ENCODE measurements at regions not wholly inside any gene's neighbourhood (a gene's known extent, or its start where the extent isn't known, plus 50 kb on each side); places are given as distances from the start of the nearest gene placed in this dataset.

GRCh38 chr2:77862120-77862519 lies 339.9 kb upstream of the LRRTM4 start:
- no peaks in the 10 kb centered on the region for H3K79me2 ChIP-seq (ENCODE audit: insufficient read depth, low read length)
- DNase-seq (no peak), ATAC-seq (ENCODE audit: insufficient read depth, low read depth) (no peak)
- no peaks in the 10 kb centered on the region for H3K9me3 ChIP-seq (ENCODE audit: insufficient read depth, low read length, severe bottlenecking)
- no peak overlapping the region for H3K27ac ChIP-seq (ENCODE audit: low read length)
- TF ChIP-seq, protein P1, sequence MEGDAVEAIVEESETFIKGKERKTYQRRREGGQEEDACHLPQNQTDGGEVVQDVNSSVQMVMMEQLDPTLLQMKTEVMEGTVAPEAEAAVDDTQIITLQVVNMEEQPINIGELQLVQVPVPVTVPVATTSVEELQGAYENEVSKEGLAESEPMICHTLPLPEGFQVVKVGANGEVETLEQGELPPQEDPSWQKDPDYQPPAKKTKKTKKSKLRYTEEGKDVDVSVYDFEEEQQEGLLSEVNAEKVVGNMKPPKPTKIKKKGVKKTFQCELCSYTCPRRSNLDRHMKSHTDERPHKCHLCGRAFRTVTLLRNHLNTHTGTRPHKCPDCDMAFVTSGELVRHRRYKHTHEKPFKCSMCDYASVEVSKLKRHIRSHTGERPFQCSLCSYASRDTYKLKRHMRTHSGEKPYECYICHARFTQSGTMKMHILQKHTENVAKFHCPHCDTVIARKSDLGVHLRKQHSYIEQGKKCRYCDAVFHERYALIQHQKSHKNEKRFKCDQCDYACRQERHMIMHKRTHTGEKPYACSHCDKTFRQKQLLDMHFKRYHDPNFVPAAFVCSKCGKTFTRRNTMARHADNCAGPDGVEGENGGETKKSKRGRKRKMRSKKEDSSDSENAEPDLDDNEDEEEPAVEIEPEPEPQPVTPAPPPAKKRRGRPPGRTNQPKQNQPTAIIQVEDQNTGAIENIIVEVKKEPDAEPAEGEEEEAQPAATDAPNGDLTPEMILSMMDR (IDR thresholded peaks at IDR 0.05; ENCODE audit: borderline replicate concordance, extremely low read depth, low read length, poor library complexity, severe bottlenecking): no peak
- no peak for TF ChIP-seq EZH2 (IDR thresholded peaks at IDR 0.05; ENCODE audit: borderline replicate concordance, low read depth, low read length, severe bottlenecking)
- H3K4me1 ChIP-seq (ENCODE audit: insufficient read depth, low read length): no peaks in the 10 kb centered on the region
- no peaks in the 10 kb centered on the region for H3K27me3 ChIP-seq (ENCODE audit: insufficient read depth, low read length, poor library complexity)
- no peak overlapping the region for H3K4me3 ChIP-seq (ENCODE audit: low read depth in 1 of 2, low read length in 2 of 2)
- H2AFZ ChIP-seq (ENCODE audit: low read depth, low read length): no peak overlapping the region
- H3K9ac ChIP-seq (ENCODE audit: low read depth, low read length): no peak overlapping the region
- H3K36me3 ChIP-seq (ENCODE audit: insufficient read depth, low read length): no peaks in the 10 kb centered on the region
- H4K20me1 ChIP-seq (ENCODE audit: insufficient read depth, low read length): no peaks in the 10 kb centered on the region
- H3K4me2 ChIP-seq (ENCODE audit: insufficient read depth, low read length): no peak overlapping the region

- Histone ChIP-seq H3K4me2 (ENCODE audit: insufficient read depth, low read length) (no peak overlapping the region), H3K4me3 (ENCODE audit: low read depth in 1 of 2, low read length in 2 of 2) (no peak overlapping the region), H4K20me1 (ENCODE audit: insufficient read depth, low read length) (no peaks in the 10 kb centered on the region), H3K27ac (ENCODE audit: low read length) (no peak overlapping the region), H3K9ac (ENCODE audit: low read depth, low read length) (no peak overlapping the region), H3K4me1 (ENCODE audit: insufficient read depth, low read length) (no peaks in the 10 kb centered on the region), H3K79me2 (ENCODE audit: insufficient read depth, low read length) (no peaks in the 10 kb centered on the region), H3K27me3 (ENCODE audit: insufficient read depth, low read length, poor library complexity) (no peaks in the 10 kb centered on the region), H2AFZ (ENCODE audit: low read depth, low read length) (no peak overlapping the region), H3K9me3 (ENCODE audit: insufficient read depth, low read length, severe bottlenecking) (no peaks in the 10 kb centered on the region), H3K36me3 (ENCODE audit: insufficient read depth, low read length) (no peaks in the 10 kb centered on the region)
- TF ChIP-seq, protein P1 (IDR thresholded peaks at IDR 0.05; ENCODE audit: borderline replicate concordance, extremely low read depth, low read length, poor library complexity, severe bottlenecking): no peak
- TF ChIP-seq EZH2 (IDR thresholded peaks at IDR 0.05; ENCODE audit: borderline replicate concordance, low read depth, low read length, severe bottlenecking): no peak
- DNase-seq (no peak), ATAC-seq (ENCODE audit: insufficient read depth, low read depth) (no peak)
Observed at GRCh38 chr2:77864426-77864825, 342.2 kb upstream of the LRRTM4 start.

DNA sequence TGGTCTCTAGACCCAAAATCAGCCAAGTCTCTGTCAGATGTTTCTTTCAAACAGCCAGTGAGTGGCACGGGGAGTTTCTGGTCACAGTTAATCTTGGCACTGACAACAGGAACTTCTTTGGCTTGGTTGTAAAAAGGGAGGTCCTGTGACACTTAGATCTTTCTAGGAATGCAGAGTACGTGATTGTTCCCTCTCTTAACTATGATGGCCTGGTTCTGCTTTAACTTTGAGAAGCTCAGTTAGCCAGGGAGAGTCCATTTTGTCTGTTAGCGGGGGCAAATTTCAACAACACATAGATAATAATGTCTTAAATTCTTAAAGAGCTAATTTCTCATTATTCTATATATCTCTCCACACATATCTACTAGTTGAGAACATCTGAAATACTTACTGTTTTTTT lies 344.5 kb upstream of the LRRTM4 start:
- Histone ChIP-seq H3K4me3 (ENCODE audit: low read depth in 1 of 2, low read length in 2 of 2) (no peak overlapping the region), H3K36me3 (ENCODE audit: insufficient read depth, low read length) (no peaks in the 10 kb centered on the region), H3K27ac (ENCODE audit: low read length) (no peak overlapping the region), H3K9ac (ENCODE audit: low read depth, low read length) (no peak overlapping the region), H2AFZ (ENCODE audit: low read depth, low read length) (no peak overlapping the region), H3K79me2 (ENCODE audit: insufficient read depth, low read length) (no peaks in the 10 kb centered on the region), H3K4me2 (ENCODE audit: insufficient read depth, low read length) (no peak overlapping the region), H3K9me3 (ENCODE audit: insufficient read depth, low read length, severe bottlenecking) (no peaks in the 10 kb centered on the region), H3K4me1 (ENCODE audit: insufficient read depth, low read length) (no peaks in the 10 kb centered on the region), H4K20me1 (ENCODE audit: insufficient read depth, low read length) (no peaks in the 10 kb centered on the region), H3K27me3 (ENCODE audit: insufficient read depth, low read length, poor library complexity) (no peaks in the 10 kb centered on the region)
- DNase-seq (no peak), ATAC-seq (ENCODE audit: insufficient read depth, low read depth) (no peak)
- TF ChIP-seq EZH2 (IDR thresholded peaks at IDR 0.05; ENCODE audit: borderline replicate concordance, low read depth, low read length, severe bottlenecking): no peak

DNA sequence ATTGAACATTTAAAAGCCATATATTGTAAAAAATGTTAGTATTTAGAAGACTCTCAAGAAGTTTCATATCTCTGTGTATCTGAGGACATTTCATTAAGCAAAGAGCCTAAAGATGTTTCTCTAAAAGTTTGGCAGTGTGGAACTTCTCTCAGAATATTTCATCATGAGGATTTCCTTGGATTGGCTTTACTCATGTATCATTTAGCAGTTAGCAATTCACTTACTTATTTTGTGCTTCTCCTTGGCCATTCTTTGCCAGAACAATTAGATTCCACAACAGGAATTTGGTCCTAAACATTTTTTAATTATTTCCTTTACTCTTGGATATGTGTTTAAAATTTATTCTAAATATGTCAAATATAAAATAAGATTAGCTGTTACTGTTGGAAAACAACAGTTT lies 345.0 kb upstream of the LRRTM4 start:
- Histone ChIP-seq H3K4me3 (ENCODE audit: low read depth in 1 of 2, low read length in 2 of 2) (no peak overlapping the region), H3K36me3 (ENCODE audit: insufficient read depth, low read length) (no peaks in the 10 kb centered on the region), H3K79me2 (ENCODE audit: insufficient read depth, low read length) (no peaks in the 10 kb centered on the region), H3K27me3 (ENCODE audit: insufficient read depth, low read length, poor library complexity) (no peaks in the 10 kb centered on the region), H4K20me1 (ENCODE audit: insufficient read depth, low read length) (no peaks in the 10 kb centered on the region), H2AFZ (ENCODE audit: low read depth, low read length) (no peak overlapping the region), H3K4me1 (ENCODE audit: insufficient read depth, low read length) (no peaks in the 10 kb centered on the region), H3K27ac (ENCODE audit: low read length) (no peak overlapping the region), H3K4me2 (ENCODE audit: insufficient read depth, low read length) (no peak overlapping the region), H3K9me3 (ENCODE audit: insufficient read depth, low read length, severe bottlenecking) (no peaks in the 10 kb centered on the region), H3K9ac (ENCODE audit: low read depth, low read length) (no peak overlapping the region)
- TF ChIP-seq EZH2 (IDR thresholded peaks at IDR 0.05; ENCODE audit: borderline replicate concordance, low read depth, low read length, severe bottlenecking): no peak
- TF ChIP-seq, protein P1 (IDR thresholded peaks at IDR 0.05; ENCODE audit: borderline replicate concordance, extremely low read depth, low read length, poor library complexity, severe bottlenecking): no peak
- ATAC-seq (ENCODE audit: insufficient read depth, low read depth) (no peak), DNase-seq (no peak)

Measured in DND-41 (cell line).